ENCODE measurements at regions not wholly inside any gene's neighbourhood (a gene's known extent, or its start where the extent isn't known, plus 50 kb on each side); places are given as distances from the start of the nearest gene placed in this dataset.

GRCh38 chr18:64294967-64295366 is 146.1 kb upstream of the LINC00305 start:
- H3K4me3 ChIP-seq (ENCODE audit: low read depth, low read length): no peak overlapping the region
- DNase-seq (ENCODE audit: low read depth): no peak
- no peak for TF ChIP-seq MAX (IDR thresholded peaks at IDR 0.05; ENCODE audit: low read depth, low read length)
- no peak for TF ChIP-seq POLR2A (IDR thresholded peaks at IDR 0.05; ENCODE audit: extremely low read depth, insufficient read length)
- no peak for TF ChIP-seq CTCF (IDR thresholded peaks at IDR 0.05; ENCODE audit: low read depth, low read length)
- TF ChIP-seq MYC (IDR thresholded peaks at IDR 0.05; ENCODE audit: low read depth, low read length): no peak

GRCh38 chr18:64288432-64288831 is 139.5 kb upstream of the LINC00305 start:
- no peak for DNase-seq (ENCODE audit: low read depth)
- no peak for TF ChIP-seq MYC (IDR thresholded peaks at IDR 0.05; ENCODE audit: low read depth, low read length)
- TF ChIP-seq CTCF (IDR thresholded peaks at IDR 0.05; ENCODE audit: low read depth, low read length): no peak
- no peak for TF ChIP-seq MAX (IDR thresholded peaks at IDR 0.05; ENCODE audit: low read depth, low read length)
- TF ChIP-seq POLR2A (IDR thresholded peaks at IDR 0.05; ENCODE audit: extremely low read depth, insufficient read length): no peak

GRCh38 chr18:64287926-64288325 is 139.0 kb upstream of the LINC00305 start:
- no peak overlapping the region for H3K4me3 ChIP-seq (ENCODE audit: low read depth, low read length)
- no peak for TF ChIP-seq MAX (IDR thresholded peaks at IDR 0.05; ENCODE audit: low read depth, low read length)
- TF ChIP-seq MYC (IDR thresholded peaks at IDR 0.05; ENCODE audit: low read depth, low read length): no peak
- no peak for TF ChIP-seq CTCF (IDR thresholded peaks at IDR 0.05; ENCODE audit: low read depth, low read length)
- TF ChIP-seq POLR2A (IDR thresholded peaks at IDR 0.05; ENCODE audit: extremely low read depth, insufficient read length): no peak
- DNase-seq (ENCODE audit: low read depth): no peak

More at GRCh38 chr18:64288432-64288831, 139.5 kb upstream of the LINC00305 start:
- no peak overlapping the region for H3K4me3 ChIP-seq (ENCODE audit: low read depth, low read length)

GRCh38 chr18:64283059-64283458 is 134.2 kb upstream of the LINC00305 start:
- no peak overlapping the region for H3K4me3 ChIP-seq (ENCODE audit: low read depth, low read length)
- no peak for DNase-seq (ENCODE audit: low read depth)
- TF ChIP-seq MAX (IDR thresholded peaks at IDR 0.05; ENCODE audit: low read depth, low read length) (no peak), MYC (IDR thresholded peaks at IDR 0.05; ENCODE audit: low read depth, low read length) (no peak), POLR2A (IDR thresholded peaks at IDR 0.05; ENCODE audit: extremely low read depth, insufficient read length) (no peak), CTCF (IDR thresholded peaks at IDR 0.05; ENCODE audit: low read depth, low read length) (no peak)

- no peak for TF ChIP-seq MYC (IDR thresholded peaks at IDR 0.05; ENCODE audit: low read depth, low read length)
- TF ChIP-seq POLR2A (IDR thresholded peaks at IDR 0.05; ENCODE audit: extremely low read depth, insufficient read length): no peak
- TF ChIP-seq CTCF (IDR thresholded peaks at IDR 0.05; ENCODE audit: low read depth, low read length): no peak
- no peak for TF ChIP-seq MAX (IDR thresholded peaks at IDR 0.05; ENCODE audit: low read depth, low read length)
- no peak overlapping the region for H3K4me3 ChIP-seq (ENCODE audit: low read depth, low read length)
- no peak for DNase-seq (ENCODE audit: low read depth)
Measured at GRCh38 chr18:64278026-64278425, 129.1 kb upstream of the LINC00305 start.
